GM23248 (cell line): ENCODE measurements at regions not wholly inside any gene's neighbourhood (a gene's known extent, or its start where the extent isn't known, plus 50 kb on each side); places are given as distances from the start of the nearest gene placed in this dataset.

Experiments used
- DNase-seq: peaks from one replicate; pipeline ENCODE4 v3.0.0-alpha.2; 2015
- H2AFZ ChIP-seq: fragments of 200-600 bp; sonication (generic); 2 replicates; pipeline ENCODE4 v1.6.1; 2016; ENCODE audit warnings: antibody characterized with exemption
- H3F3A ChIP-seq: fragments of 200-600 bp; sonication (generic); 2 replicates; pipeline ENCODE4 v1.6.1; 2016; ENCODE audit warnings: mild to moderate bottlenecking, antibody characterized with exemption, mixed run types; ENCODE audit not compliant: insufficient read depth
- H3K27ac ChIP-seq: fragments of 200-600 bp; sonication (generic); 2 replicates; pipeline ENCODE4 v1.5.1; 2016; ENCODE audit warnings: mild to moderate bottlenecking
- H3K27me3 ChIP-seq: fragments of 200-600 bp; sonication (generic); replicated peaks from 2 replicates; pipeline ENCODE4 v1.6.1; 2016; ENCODE audit warnings: mild to moderate bottlenecking; ENCODE audit not compliant: insufficient read depth
- H3K36me3 ChIP-seq: fragments of 200-600 bp; sonication (generic); 2 replicates; pipeline ENCODE4 v1.6.1; 2016; ENCODE audit warnings: low read depth, mild to moderate bottlenecking
- H3K4me1 ChIP-seq: fragments of 200-600 bp; sonication (generic); 2 replicates; pipeline ENCODE4 v1.6.1; 2016; ENCODE audit warnings: mild to moderate bottlenecking; ENCODE audit not compliant: insufficient read depth
- H3K4me2 ChIP-seq: fragments of 200-600 bp; sonication (generic); one replicate; pipeline ENCODE4 v1.6.1; 2016; ENCODE audit warnings: mild to moderate bottlenecking; ENCODE audit not compliant: unreplicated experiment
- H3K4me3 ChIP-seq: fragments of 200-600 bp; sonication (generic); 2 replicates; pipeline ENCODE4 v1.5.1; 2016; ENCODE audit warnings: mild to moderate bottlenecking
- H3K79me2 ChIP-seq: fragments of 200-600 bp; sonication (generic); 2 replicates; pipeline ENCODE4 v1.6.1; 2016; ENCODE audit warnings: mild to moderate bottlenecking; ENCODE audit not compliant: insufficient read depth
- H3K9ac ChIP-seq: fragments of 200-600 bp; sonication (generic); 2 replicates; pipeline ENCODE4 v1.6.1; 2016; ENCODE audit warnings: mild to moderate bottlenecking
- H3K9me2 ChIP-seq: fragments of 200-600 bp; sonication (generic); 2 replicates; pipeline ENCODE4 v1.6.1; 2016; ENCODE audit warnings: mixed run types, mild to moderate bottlenecking, moderate library complexity; ENCODE audit not compliant: insufficient read depth
- H3K9me3 ChIP-seq: fragments of 200-600 bp; sonication (generic); one replicate; pipeline ENCODE4 v1.6.1; 2017; ENCODE audit warnings: low read depth
- H4K20me1 ChIP-seq: fragments of 200-600 bp; sonication (generic); 2 replicates; pipeline ENCODE4 v1.6.0; 2016; ENCODE audit not compliant: insufficient read depth
- EZH2 ChIP-seq: fragments of 200-600 bp; sonication (generic); IDR thresholded peaks from 2 replicates; pipeline ENCODE4 v1.6.1; 2018; ENCODE audit warnings: antibody characterized with exemption, mild to moderate bottlenecking; ENCODE audit not compliant: insufficient read depth, poor library complexity, severe bottlenecking
- EZH2phosphoT487 ChIP-seq: fragments of 200-600 bp; sonication (generic); IDR thresholded peaks from 2 replicates; pipeline ENCODE4 v1.6.1; 2018; ENCODE audit warnings: antibody characterized with exemption, moderate library complexity, mild to moderate bottlenecking, low read depth; ENCODE audit not compliant: insufficient read depth
- WGBS, 2 experiments: methylation state at CpG; one replicate each; pipeline ENCODE4 v1.1.6; 2015 to 2017; ENCODE audit warnings: low lambda C conversion rate in 2 of 2, low coverage in 1 of 2; ENCODE audit errors: missing lambda C conversion rate in 2 of 2; 5-methylcytosine and 5-hydroxymethylcytosine counted together
- in situ Hi-C: fragments of 300-500 bp; cut with MboI; formaldehyde crosslinking; loops from 2 replicates; pipeline ENCODE4 v1.15.0; 2020

- no peaks in the 10 kb centered on the region for H3K9me2 ChIP-seq
- no peaks in the 10 kb centered on the region for H3F3A ChIP-seq
- H3K79me2 ChIP-seq = no peaks in the 10 kb centered on the region
- H2AFZ ChIP-seq = no peak overlapping the region
- no peaks in the 10 kb centered on the region for H4K20me1 ChIP-seq
- WGBS, 2 experiments = 0% methylated on average over 1 of the region's 1 CpG
- in situ Hi-C loops = no loop called here
- no peak overlapping the region for H3K4me2 ChIP-seq
- H3K27me3 ChIP-seq = no peaks in the 10 kb centered on the region
- no peak for TF ChIP-seq EZH2phosphoT487
- TF ChIP-seq EZH2 = no peak
- H3K4me1 ChIP-seq = no peaks in the 10 kb centered on the region
- no peak overlapping the region for H3K27ac ChIP-seq
- no peak overlapping the region for H3K9ac ChIP-seq
- H3K36me3 ChIP-seq = no peaks in the 10 kb centered on the region
- DNase-seq = no peak
- no peak overlapping the region for H3K4me3 ChIP-seq
- H3K9me3 ChIP-seq = no peaks in the 10 kb centered on the region
Observed at GRCh38 chr12:67141296-67142018, 127.7 kb upstream of the CAND1 start.

- in situ Hi-C loops = no loop called here
- H3K9ac ChIP-seq = no peak overlapping the region
- no peak overlapping the region for H3K4me2 ChIP-seq
- no peak overlapping the region for H2AFZ ChIP-seq
- no peak overlapping the region for H3K4me3 ChIP-seq
- WGBS, 2 experiments = 44 to 51% methylated on average over 4 of the region's 4 CpGs
- H3K79me2 ChIP-seq = no peaks in the 10 kb centered on the region
- H3K9me3 ChIP-seq = no peaks in the 10 kb centered on the region
- no peaks in the 10 kb centered on the region for H3F3A ChIP-seq
- H4K20me1 ChIP-seq = no peaks in the 10 kb centered on the region
- no peaks in the 10 kb centered on the region for H3K9me2 ChIP-seq
- no peaks in the 10 kb centered on the region for H3K4me1 ChIP-seq
- no peaks in the 10 kb centered on the region for H3K27me3 ChIP-seq
- H3K36me3 ChIP-seq = no peaks in the 10 kb centered on the region
- TF ChIP-seq EZH2phosphoT487 (no peak), EZH2 (no peak)
- DNase-seq = no peak
- H3K27ac ChIP-seq = no peak overlapping the region
Observed at GRCh38 chr12:67145692-67146091, 123.5 kb upstream of the CAND1 start.

GRCh38 chr12:67147030-67147429 lies 122.1 kb upstream of the CAND1 start:
- H4K20me1 ChIP-seq = no peaks in the 10 kb centered on the region
- in situ Hi-C loops = no loop called here
- H3K79me2 ChIP-seq = no peaks in the 10 kb centered on the region
- no peak overlapping the region for H3K4me3 ChIP-seq
- no peaks in the 10 kb centered on the region for H3K9me2 ChIP-seq
- no peak for DNase-seq
- H3K4me2 ChIP-seq = no peak overlapping the region
- no peaks in the 10 kb centered on the region for H3F3A ChIP-seq
- no peaks in the 10 kb centered on the region for H3K4me1 ChIP-seq
- no peaks in the 10 kb centered on the region for H3K9me3 ChIP-seq
- no peaks in the 10 kb centered on the region for H3K27me3 ChIP-seq
- no peak overlapping the region for H3K27ac ChIP-seq
- no peaks in the 10 kb centered on the region for H3K36me3 ChIP-seq
- no peak overlapping the region for H3K9ac ChIP-seq
- 19 to 29% methylated on average over 1 of the region's 1 CpG for WGBS, 2 experiments
- TF ChIP-seq EZH2 = no peak
- TF ChIP-seq EZH2phosphoT487 = no peak
- H2AFZ ChIP-seq = no peak overlapping the region

GRCh38 chr12:67147447-67147846 lies 121.7 kb upstream of the CAND1 start:
- H3K27me3 ChIP-seq = no peaks in the 10 kb centered on the region
- no peaks in the 10 kb centered on the region for H3K9me2 ChIP-seq
- H3K4me2 ChIP-seq = no peak overlapping the region
- in situ Hi-C loops = no loop called here
- no peak overlapping the region for H2AFZ ChIP-seq
- no peak overlapping the region for H3K9ac ChIP-seq
- H4K20me1 ChIP-seq = no peaks in the 10 kb centered on the region
- H3K79me2 ChIP-seq = no peaks in the 10 kb centered on the region
- H3K4me1 ChIP-seq = no peaks in the 10 kb centered on the region
- H3K27ac ChIP-seq = no peak overlapping the region
- DNase-seq = no peak
- no peak for TF ChIP-seq EZH2
- TF ChIP-seq EZH2phosphoT487 = no peak
- no peaks in the 10 kb centered on the region for H3K36me3 ChIP-seq
- no peaks in the 10 kb centered on the region for H3K9me3 ChIP-seq
- no peak overlapping the region for H3K4me3 ChIP-seq
- no peaks in the 10 kb centered on the region for H3F3A ChIP-seq

GRCh38 chr12:67148265-67148664 lies 120.9 kb upstream of the CAND1 start:
- no peaks in the 10 kb centered on the region for H3K36me3 ChIP-seq
- no peaks in the 10 kb centered on the region for H4K20me1 ChIP-seq
- H3K9me2 ChIP-seq = no peaks in the 10 kb centered on the region
- H3K9ac ChIP-seq = no peak overlapping the region
- TF ChIP-seq EZH2phosphoT487 (no peak), EZH2 (no peak)
- no peak overlapping the region for H3K4me3 ChIP-seq
- no peak overlapping the region for H3K27ac ChIP-seq
- no peaks in the 10 kb centered on the region for H3K27me3 ChIP-seq
- DNase-seq = no peak
- H3K4me2 ChIP-seq = no peak overlapping the region
- in situ Hi-C loops = no loop called here
- H2AFZ ChIP-seq = no peak overlapping the region
- no peaks in the 10 kb centered on the region for H3K4me1 ChIP-seq
- H3K9me3 ChIP-seq = no peaks in the 10 kb centered on the region
- 23 to 41% methylated on average over 1 of the region's 1 CpG for WGBS, 2 experiments
- no peaks in the 10 kb centered on the region for H3F3A ChIP-seq
- H3K79me2 ChIP-seq = no peaks in the 10 kb centered on the region
